ENCODE measurements at regions not wholly inside any gene's neighbourhood (a gene's known extent, or its start where the extent isn't known, plus 50 kb on each side); places are given as distances from the start of the nearest gene placed in this dataset.

GRCh38 chr15:46344115-46344724, 709.4 kb downstream of the SQOR start:
- no peak overlapping the region for H3K27ac ChIP-seq (ENCODE audit: low read depth, low read length, poor library complexity, severe bottlenecking)
- TF ChIP-seq EZH2 (IDR thresholded peaks at IDR 0.05; ENCODE audit: borderline replicate concordance, low read depth, low read length, poor library complexity, severe bottlenecking) (no peak), CTCF (conservative IDR thresholded peaks at IDR 0.05; ENCODE audit: low read depth, low read length) (no peak)
- H3K9me3 ChIP-seq (ENCODE audit: low read depth, low read length, poor library complexity, severe bottlenecking), result no peaks in the 10 kb centered on the region
- no peaks in the 10 kb centered on the region for H3K36me3 ChIP-seq (ENCODE audit: insufficient read depth, low read length, poor library complexity, severe bottlenecking)
- CTCF ChIA-PET, result no interaction called here
- no peak for DNase-seq (ENCODE audit: low spot score)
- H3K27me3 ChIP-seq (replicated peaks; ENCODE audit: insufficient read depth, low read depth, low read length, poor library complexity), result no peaks in the 10 kb centered on the region
- no peaks in the 10 kb centered on the region for H3K4me1 ChIP-seq (ENCODE audit: insufficient read depth, low read length, poor library complexity, severe bottlenecking)
- no TSS peak for BruUV-seq (replicated peaks)
- H3K4me3 ChIP-seq (ENCODE audit: low read depth, low read length, poor library complexity, severe bottlenecking), result no peak overlapping the region
- POLR2A ChIA-PET (ENCODE audit: low non-redundant PET), result interaction anchor here (0.7 kb wide), 1 partner anchor 110 kb away, joined by 3 read pairs; no protein-coding TSS in a partner anchor
- intact Hi-C loops (cut with micrococcal nuclease; ENCODE audit: unreplicated experiment), result no loop called here

- no peak overlapping the region for H3K27ac ChIP-seq (ENCODE audit: low read depth, low read length, poor library complexity, severe bottlenecking)
- DNase-seq (ENCODE audit: low spot score), result no peak
- TF ChIP-seq CTCF (conservative IDR thresholded peaks at IDR 0.05; ENCODE audit: low read depth, low read length), result no peak
- TF ChIP-seq EZH2 (IDR thresholded peaks at IDR 0.05; ENCODE audit: borderline replicate concordance, low read depth, low read length, poor library complexity, severe bottlenecking), result no peak
- no peaks in the 10 kb centered on the region for H3K36me3 ChIP-seq (ENCODE audit: insufficient read depth, low read length, poor library complexity, severe bottlenecking)
- BruUV-seq (replicated peaks), result no TSS peak
- intact Hi-C loops (cut with micrococcal nuclease; ENCODE audit: unreplicated experiment), result no loop called here
- H3K9me3 ChIP-seq (ENCODE audit: low read depth, low read length, poor library complexity, severe bottlenecking), result no peaks in the 10 kb centered on the region
- H3K4me1 ChIP-seq (ENCODE audit: insufficient read depth, low read length, poor library complexity, severe bottlenecking), result no peaks in the 10 kb centered on the region
- CTCF ChIA-PET, result no interaction called here
- H3K4me3 ChIP-seq (ENCODE audit: low read depth, low read length, poor library complexity, severe bottlenecking), result no peak overlapping the region
- POLR2A ChIA-PET (ENCODE audit: low non-redundant PET), result interaction anchor here (0.7 kb wide), 1 partner anchor 110 kb away, joined by 3 read pairs; no protein-coding TSS in a partner anchor
- no peaks in the 10 kb centered on the region for H3K27me3 ChIP-seq (replicated peaks; ENCODE audit: insufficient read depth, low read depth, low read length, poor library complexity)
Observed at GRCh38 chr15:46344915-46345314, 710.1 kb downstream of the SQOR start.

- no peak for TF ChIP-seq CTCF (conservative IDR thresholded peaks at IDR 0.05; ENCODE audit: low read depth, low read length)
- TF ChIP-seq EZH2 (IDR thresholded peaks at IDR 0.05; ENCODE audit: borderline replicate concordance, low read depth, low read length, poor library complexity, severe bottlenecking), result no peak
- POLR2A ChIA-PET (ENCODE audit: low non-redundant PET), result no interaction called here
Observed at GRCh38 chr15:46354443-46354842, 719.6 kb downstream of the SQOR start.

More at GRCh38 chr15:46354443-46354842, 719.6 kb downstream of the SQOR start:
- no peaks in the 10 kb centered on the region for H3K36me3 ChIP-seq (ENCODE audit: insufficient read depth, low read length, poor library complexity, severe bottlenecking)
- CTCF ChIA-PET, result no interaction called here
- no peak overlapping the region for H3K4me3 ChIP-seq (ENCODE audit: low read depth, low read length, poor library complexity, severe bottlenecking)
- no peak overlapping the region for H3K27ac ChIP-seq (ENCODE audit: low read depth, low read length, poor library complexity, severe bottlenecking)
- no peaks in the 10 kb centered on the region for H3K4me1 ChIP-seq (ENCODE audit: insufficient read depth, low read length, poor library complexity, severe bottlenecking)
- no peak for DNase-seq (ENCODE audit: low spot score)
- no peaks in the 10 kb centered on the region for H3K9me3 ChIP-seq (ENCODE audit: low read depth, low read length, poor library complexity, severe bottlenecking)
- intact Hi-C loops (cut with micrococcal nuclease; ENCODE audit: unreplicated experiment), result no loop called here
- no peaks in the 10 kb centered on the region for H3K27me3 ChIP-seq (replicated peaks; ENCODE audit: insufficient read depth, low read depth, low read length, poor library complexity)
- no TSS peak for BruUV-seq (replicated peaks)
